GM23248 (cell line): ENCODE measurements at regions not wholly inside any gene's neighbourhood (a gene's known extent, or its start where the extent isn't known, plus 50 kb on each side); places are given as distances from the start of the nearest gene placed in this dataset.

Experiments
- EZH2 ChIP-seq: fragments of 200-600 bp; sonication (generic); IDR thresholded peaks from 2 replicates; pipeline ENCODE4 v1.6.1; 2018; ENCODE audit warnings: antibody characterized with exemption, mild to moderate bottlenecking; ENCODE audit not compliant: insufficient read depth, poor library complexity, severe bottlenecking
- EZH2phosphoT487 ChIP-seq: fragments of 200-600 bp; sonication (generic); IDR thresholded peaks from 2 replicates; pipeline ENCODE4 v1.6.1; 2018; ENCODE audit warnings: antibody characterized with exemption, moderate library complexity, mild to moderate bottlenecking, low read depth; ENCODE audit not compliant: insufficient read depth

DNA sequence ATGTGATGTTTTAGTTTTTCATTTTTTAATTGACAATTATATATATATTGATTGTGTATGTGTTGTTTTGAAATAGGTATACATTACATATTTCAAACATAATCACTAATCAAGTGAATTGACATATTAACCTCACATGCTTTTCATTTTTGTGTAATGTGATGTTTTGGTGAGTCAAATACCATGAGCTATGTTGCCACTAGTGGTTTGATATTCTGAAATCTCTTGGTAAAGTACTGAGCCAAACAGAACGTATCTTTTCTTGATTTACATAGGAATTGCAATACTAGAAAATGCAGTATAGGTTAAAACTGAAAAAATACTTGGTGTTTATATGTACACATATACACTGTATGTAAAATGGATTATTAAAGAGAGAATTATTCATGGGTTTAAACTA, 65.2 kb upstream of the SIAH1 start:
- TF ChIP-seq EZH2, result no peak
- no peak for TF ChIP-seq EZH2phosphoT487
